H9 (cell line): ENCODE measurements at regions not wholly inside any gene's neighbourhood (a gene's known extent, or its start where the extent isn't known, plus 50 kb on each side); places are given as distances from the start of the nearest gene placed in this dataset.

Source experiments
- DNase-seq: peaks from one replicate; pipeline ENCODE4 v3.0.0-alpha.2; 2017
- H2AFZ ChIP-seq: one replicate; pipeline ENCODE4 v1.6.1; 2013; ENCODE audit warnings: mild to moderate bottlenecking, low read length, control low read depth, moderate library complexity
- H2AK5ac ChIP-seq: 2 replicates; pipeline ENCODE4 v1.6.1; 2013; ENCODE audit warnings: low read length, control low read depth, mixed read lengths; ENCODE audit not compliant: insufficient read length
- H2BK120ac ChIP-seq: one replicate; pipeline ENCODE4 v1.6.1; 2013; ENCODE audit warnings: low read depth, mild to moderate bottlenecking, low read length, control low read depth, inconsistent platforms; ENCODE audit not compliant: poor library complexity, severe bottlenecking
- H2BK12ac ChIP-seq: 2 replicates; pipeline ENCODE4 v1.6.1; 2013; ENCODE audit warnings: low read length, control low read depth, mixed read lengths, low read depth; ENCODE audit not compliant: insufficient read length
- H2BK15ac ChIP-seq: 2 replicates; pipeline ENCODE4 v1.6.1; 2013; ENCODE audit warnings: low read depth, low read length, control low read depth
- H2BK20ac ChIP-seq: one replicate; pipeline ENCODE4 v1.6.1; 2013; ENCODE audit warnings: low read depth, mild to moderate bottlenecking, low read length, control low read depth, inconsistent platforms; ENCODE audit not compliant: poor library complexity, severe bottlenecking
- H2BK5ac ChIP-seq: 2 replicates; pipeline ENCODE4 v1.6.1; 2013; ENCODE audit warnings: low read length, control low read depth, mixed read lengths; ENCODE audit not compliant: insufficient read length
- H3K14ac ChIP-seq: 2 replicates; pipeline ENCODE4 v1.6.1; 2013; ENCODE audit warnings: low read length, control low read depth; ENCODE audit not compliant: insufficient read depth
- H3K18ac ChIP-seq: 2 replicates; pipeline ENCODE4 v1.6.1; 2013; ENCODE audit warnings: low read depth, mild to moderate bottlenecking, mixed read lengths, low read length, control low read depth; ENCODE audit not compliant: insufficient read length
- H3K23ac ChIP-seq: 2 replicates; pipeline ENCODE4 v1.6.1; 2013; ENCODE audit warnings: low read length, control low read depth, mixed read lengths, low read depth; ENCODE audit not compliant: insufficient read length
- H3K23me2 ChIP-seq: 2 replicates; pipeline ENCODE4 v1.6.1; 2013; ENCODE audit warnings: low read depth, mild to moderate bottlenecking, mixed read lengths, low read length, control low read depth; ENCODE audit not compliant: insufficient read length, poor library complexity, severe bottlenecking
- H3K27ac ChIP-seq: 2 replicates; pipeline ENCODE4 v1.5.1; 2013; ENCODE audit warnings: low read length, control low read depth, mixed read lengths, low read depth; ENCODE audit not compliant: insufficient read length
- H3K27me3 ChIP-seq: 2 replicates; pipeline ENCODE4 v1.6.1; 2013; ENCODE audit warnings: low read length, control low read depth, inconsistent platforms; ENCODE audit not compliant: insufficient read depth
- H3K4ac ChIP-seq: 2 replicates; pipeline ENCODE4 v1.6.1; 2013; ENCODE audit warnings: low read depth, mild to moderate bottlenecking, control low read depth, inconsistent platforms, low read length, moderate library complexity
- H3K4me1 ChIP-seq: 2 replicates; pipeline ENCODE4 v1.6.1; 2013; ENCODE audit warnings: low read length, control low read depth, inconsistent platforms; ENCODE audit not compliant: insufficient read depth
- H3K4me2 ChIP-seq: 2 replicates; pipeline ENCODE4 v1.6.1; 2013; ENCODE audit warnings: low read length, control low read depth, mixed read lengths; ENCODE audit not compliant: insufficient read length, insufficient read depth
- H3K56ac ChIP-seq: 2 replicates; pipeline ENCODE4 v1.6.1; 2013; ENCODE audit warnings: low read depth, mild to moderate bottlenecking, mixed read lengths, low read length, control low read depth; ENCODE audit not compliant: insufficient read length
- H3K79me1 ChIP-seq: 2 replicates; pipeline ENCODE4 v1.6.1; 2013; ENCODE audit warnings: low read depth, mild to moderate bottlenecking, moderate library complexity, low read length, control low read depth, inconsistent platforms; ENCODE audit not compliant: insufficient read depth, poor library complexity, severe bottlenecking
- H3K79me2 ChIP-seq: 2 replicates; pipeline ENCODE4 v1.6.1; 2013; ENCODE audit warnings: low read length, control low read depth, inconsistent platforms; ENCODE audit not compliant: insufficient read depth
- H3K9ac ChIP-seq: 2 replicates; pipeline ENCODE4 v1.6.1; 2013; ENCODE audit warnings: low read length, control low read depth, mixed read lengths; ENCODE audit not compliant: insufficient read length; ENCODE audit errors: extremely low read depth
- H3K9me3 ChIP-seq: one replicate; pipeline ENCODE4 v1.6.1; 2013; ENCODE audit warnings: low read depth, low read length, inconsistent platforms; ENCODE audit not compliant: control insufficient read depth
- H3T11ph ChIP-seq: one replicate; pipeline ENCODE4 v1.6.1; 2013; ENCODE audit warnings: mild to moderate bottlenecking, low read length, control low read depth, inconsistent platforms
- H4K20me1 ChIP-seq: one replicate; pipeline ENCODE4 v1.6.1; 2013; ENCODE audit not compliant: control insufficient read depth, insufficient read length, insufficient read depth
- H4K5ac ChIP-seq: 2 replicates; pipeline ENCODE4 v1.6.1; 2013; ENCODE audit warnings: low read depth, mild to moderate bottlenecking, mixed read lengths, low read length, control low read depth; ENCODE audit not compliant: insufficient read length
- H4K8ac ChIP-seq: replicated peaks from 2 replicates; pipeline ENCODE4 v1.6.1; 2013; ENCODE audit warnings: low read length, control low read depth, mixed read lengths, low read depth; ENCODE audit not compliant: insufficient read length
- H4K91ac ChIP-seq: 2 replicates; pipeline ENCODE4 v1.6.1; 2013; ENCODE audit warnings: low read depth, mild to moderate bottlenecking, moderate library complexity, mixed read lengths, low read length, control low read depth; ENCODE audit not compliant: insufficient read length
- H3K27ac Mint-ChIP-seq, 3 experiments: 2 replicates in 2 of 3; 3 replicates in 1 of 3; pipeline ENCODE4 v1.8.0; 2020 to 2021; ENCODE audit warnings: mixed read lengths in 3 of 3, mild to moderate bottlenecking in 1 of 3, moderate library complexity in 1 of 3
- H3K27me3 Mint-ChIP-seq: 2 replicates; pipeline ENCODE4 v1.8.0; 2021; ENCODE audit warnings: low read depth, mild to moderate bottlenecking, moderate library complexity, mixed read lengths
- H3K36me3 Mint-ChIP-seq, 3 experiments: 2 replicates in 2 of 3; 3 replicates in 1 of 3; pipeline ENCODE4 v1.8.0; 2020 to 2021; ENCODE audit warnings: low read depth in 3 of 3, mixed read lengths in 3 of 3; ENCODE audit not compliant: insufficient read depth in 1 of 3
- H3K4me1 Mint-ChIP-seq, 2 experiments: 2 replicates each; pipeline ENCODE4 v1.8.0; 2020; ENCODE audit warnings: mixed read lengths in 2 of 2
- H3K4me3 Mint-ChIP-seq, 2 experiments: 2 replicates in 1 of 2; 3 replicates in 1 of 2; pipeline ENCODE4 v1.8.0; 2020 to 2021; ENCODE audit warnings: mild to moderate bottlenecking in 2 of 2, mixed read lengths in 2 of 2, moderate library complexity in 1 of 2
- H3K9me3 Mint-ChIP-seq, 2 experiments: 2 replicates in 1 of 2; 3 replicates in 1 of 2; pipeline ENCODE4 v1.8.0; 2020; ENCODE audit warnings: mild to moderate bottlenecking in 2 of 2, mixed read lengths in 2 of 2, moderate library complexity in 1 of 2
- CTCF ChIP-seq: fragments of 200-600 bp; sonication (generic); conservative IDR thresholded peaks from 3 replicates; pipeline ENCODE4 v1.8.0; 2021; ENCODE audit warnings: antibody characterized with exemption, mild to moderate bottlenecking
- WGBS: extraction: QIAGEN DNeasy Blood & Tissue Kit; methylation state at CpG from one replicate; pipeline ENCODE4 v1.1.7; 2013; ENCODE audit warnings: missing lambda C conversion rate, low lambda C conversion rate, mixed read lengths; ENCODE audit not compliant: insufficient read length; ENCODE audit errors: extremely low coverage; 5-methylcytosine and 5-hydroxymethylcytosine counted together

DNA sequence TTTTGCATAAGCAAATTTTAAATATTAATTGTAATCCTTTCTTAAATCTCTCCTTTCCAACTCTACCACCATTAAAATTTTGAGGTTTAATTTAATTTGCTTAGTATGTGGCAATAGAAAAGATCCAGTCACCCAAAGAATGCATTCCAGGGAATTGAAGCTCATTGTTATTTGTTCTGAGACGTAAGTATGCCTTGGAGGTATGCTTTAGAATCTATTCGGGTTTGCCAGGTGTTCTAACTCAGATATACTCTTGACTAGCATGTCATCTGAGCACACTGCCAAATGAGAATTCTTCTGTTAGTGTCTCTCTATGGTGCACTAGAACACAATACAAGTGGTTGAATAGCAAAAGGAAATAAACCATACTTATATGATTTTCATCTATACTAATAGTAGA, 813.6 kb upstream of the ADGRL2 start:
- H3K36me3 Mint-ChIP-seq, result no peaks in the 10 kb centered on the region
- no CpG with 5 or more reads among the region's 2 CpGs for WGBS
- Histone ChIP-seq H2BK5ac (no peak overlapping the region), H3K23ac (no peak overlapping the region), H2BK20ac (no peak overlapping the region), H3K27me3 (no peaks in the 10 kb centered on the region), H2BK12ac (no peak overlapping the region), H3K14ac (no peak overlapping the region), H3K4me2 (no peak overlapping the region), H3K4me1 (no peaks in the 10 kb centered on the region; the same call in 1 of the 2 replicates), H4K5ac (no peak overlapping the region), H4K8ac (no peak overlapping the region), H3K4ac (no peak overlapping the region), H3K23me2 (no peaks in the 10 kb centered on the region), H2AFZ (no peak overlapping the region), H2BK120ac (no peak overlapping the region), H2BK15ac (no peak overlapping the region), H3K56ac (no peak overlapping the region), H2AK5ac (no peak overlapping the region), H4K20me1 (no peaks in the 10 kb centered on the region), H3T11ph (no peak overlapping the region), H3K18ac (no peak overlapping the region), H3K79me1 (no peaks in the 10 kb centered on the region), H3K9me3 (no peaks in the 10 kb centered on the region), H3K27ac (no peak overlapping the region), H3K9ac (no peak overlapping the region), H4K91ac (no peak overlapping the region), H3K79me2 (no peaks in the 10 kb centered on the region)
- no peak overlapping the region for H3K27ac Mint-ChIP-seq
- H3K4me1 Mint-ChIP-seq, result peaks cover 12% of the 10 kb centered on the region in 2 experiments
- no peak overlapping the region for H3K4me3 Mint-ChIP-seq
- H3K9me3 Mint-ChIP-seq, result no peaks in the 10 kb centered on the region; a peak in 1 of 5 replicates
- TF ChIP-seq CTCF, result no peak
- H3K27me3 Mint-ChIP-seq, result no peaks in the 10 kb centered on the region
- no peak for DNase-seq
